ENCODE measurements at regions not wholly inside any gene's neighbourhood (a gene's known extent, or its start where the extent isn't known, plus 50 kb on each side); places are given as distances from the start of the nearest gene placed in this dataset.

DNA sequence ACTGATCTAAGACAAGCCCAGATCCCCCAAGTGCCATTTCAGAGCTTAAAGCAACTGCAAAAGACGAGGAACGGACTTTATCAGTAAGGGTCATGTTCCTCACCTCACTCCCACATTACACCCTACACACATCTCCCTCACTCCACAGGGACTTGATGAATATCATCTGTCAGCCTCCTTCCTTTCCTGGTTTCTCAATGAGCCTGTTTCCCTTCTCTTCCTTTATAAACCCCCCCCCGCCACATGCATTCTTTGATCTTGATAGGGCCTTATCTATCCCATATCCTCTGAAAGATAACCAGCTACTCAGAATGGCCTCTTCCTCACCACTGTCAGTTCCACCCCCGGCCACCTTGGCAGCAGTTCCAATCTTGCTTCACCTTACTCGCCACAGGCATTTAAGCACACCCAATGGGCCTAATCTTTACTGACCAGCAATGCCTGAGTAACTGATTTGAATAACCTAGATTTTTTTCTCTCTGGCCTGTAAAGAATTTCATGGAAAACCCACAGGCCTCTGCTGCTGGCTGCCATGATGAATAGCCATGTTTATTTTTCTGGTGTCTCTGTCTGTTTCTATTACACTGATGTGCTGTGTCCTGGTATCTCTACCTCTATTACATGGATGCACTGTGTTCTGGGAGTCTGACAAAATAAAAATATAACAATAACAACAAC, 138.7 kb downstream of the PHLDA1 start:
- no peak for TF ChIP-seq NFIC (IDR thresholded peaks at IDR 0.05)
- no peak for TF ChIP-seq TEAD4 (IDR thresholded peaks at IDR 0.05)
- no peak for TF ChIP-seq TCF12 (IDR thresholded peaks at IDR 0.05; ENCODE audit: low read depth)

GRCh38 chr12:75891072-75891471, 140.5 kb downstream of the PHLDA1 start:
- no peak for TF ChIP-seq ZBTB7A (IDR thresholded peaks at IDR 0.05; ENCODE audit: low read depth)
- no peak for TF ChIP-seq TAF1 (IDR thresholded peaks at IDR 0.05; ENCODE audit: low read depth)
- no peak for TF ChIP-seq CREB1 (IDR thresholded peaks at IDR 0.05; ENCODE audit: low read depth)
- TF ChIP-seq TCF12 (IDR thresholded peaks at IDR 0.05; ENCODE audit: low read depth) = no peak

- TF ChIP-seq NFIC (IDR thresholded peaks at IDR 0.05) = no peak
- TF ChIP-seq TAF1 (IDR thresholded peaks at IDR 0.05; ENCODE audit: low read depth) = no peak
- TF ChIP-seq TCF12 (IDR thresholded peaks at IDR 0.05; ENCODE audit: low read depth) = no peak
- no peak for TF ChIP-seq EGR1 (IDR thresholded peaks at IDR 0.05)
- no peak for TF ChIP-seq ZBTB7A (IDR thresholded peaks at IDR 0.05; ENCODE audit: low read depth)
- TF ChIP-seq RAD21 (IDR thresholded peaks at IDR 0.05; ENCODE audit: low read depth) = no peak
- no peak for TF ChIP-seq YY1 (IDR thresholded peaks at IDR 0.05; ENCODE audit: low read depth)
- no peak for TF ChIP-seq EP300 (IDR thresholded peaks at IDR 0.05; ENCODE audit: borderline replicate concordance)
- no peak for TF ChIP-seq MAX (IDR thresholded peaks at IDR 0.05)
- TF ChIP-seq TEAD4 (IDR thresholded peaks at IDR 0.05) = no peak
- TF ChIP-seq, protein P1, sequence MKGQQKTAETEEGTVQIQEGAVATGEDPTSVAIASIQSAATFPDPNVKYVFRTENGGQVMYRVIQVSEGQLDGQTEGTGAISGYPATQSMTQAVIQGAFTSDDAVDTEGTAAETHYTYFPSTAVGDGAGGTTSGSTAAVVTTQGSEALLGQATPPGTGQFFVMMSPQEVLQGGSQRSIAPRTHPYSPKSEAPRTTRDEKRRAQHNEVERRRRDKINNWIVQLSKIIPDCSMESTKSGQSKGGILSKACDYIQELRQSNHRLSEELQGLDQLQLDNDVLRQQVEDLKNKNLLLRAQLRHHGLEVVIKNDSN (IDR thresholded peaks at IDR 0.05) = no peak
- TF ChIP-seq, protein P2, sequence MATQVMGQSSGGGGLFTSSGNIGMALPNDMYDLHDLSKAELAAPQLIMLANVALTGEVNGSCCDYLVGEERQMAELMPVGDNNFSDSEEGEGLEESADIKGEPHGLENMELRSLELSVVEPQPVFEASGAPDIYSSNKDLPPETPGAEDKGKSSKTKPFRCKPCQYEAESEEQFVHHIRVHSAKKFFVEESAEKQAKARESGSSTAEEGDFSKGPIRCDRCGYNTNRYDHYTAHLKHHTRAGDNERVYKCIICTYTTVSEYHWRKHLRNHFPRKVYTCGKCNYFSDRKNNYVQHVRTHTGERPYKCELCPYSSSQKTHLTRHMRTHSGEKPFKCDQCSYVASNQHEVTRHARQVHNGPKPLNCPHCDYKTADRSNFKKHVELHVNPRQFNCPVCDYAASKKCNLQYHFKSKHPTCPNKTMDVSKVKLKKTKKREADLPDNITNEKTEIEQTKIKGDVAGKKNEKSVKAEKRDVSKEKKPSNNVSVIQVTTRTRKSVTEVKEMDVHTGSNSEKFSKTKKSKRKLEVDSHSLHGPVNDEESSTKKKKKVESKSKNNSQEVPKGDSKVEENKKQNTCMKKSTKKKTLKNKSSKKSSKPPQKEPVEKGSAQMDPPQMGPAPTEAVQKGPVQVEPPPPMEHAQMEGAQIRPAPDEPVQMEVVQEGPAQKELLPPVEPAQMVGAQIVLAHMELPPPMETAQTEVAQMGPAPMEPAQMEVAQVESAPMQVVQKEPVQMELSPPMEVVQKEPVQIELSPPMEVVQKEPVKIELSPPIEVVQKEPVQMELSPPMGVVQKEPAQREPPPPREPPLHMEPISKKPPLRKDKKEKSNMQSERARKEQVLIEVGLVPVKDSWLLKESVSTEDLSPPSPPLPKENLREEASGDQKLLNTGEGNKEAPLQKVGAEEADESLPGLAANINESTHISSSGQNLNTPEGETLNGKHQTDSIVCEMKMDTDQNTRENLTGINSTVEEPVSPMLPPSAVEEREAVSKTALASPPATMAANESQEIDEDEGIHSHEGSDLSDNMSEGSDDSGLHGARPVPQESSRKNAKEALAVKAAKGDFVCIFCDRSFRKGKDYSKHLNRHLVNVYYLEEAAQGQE (IDR thresholded peaks at IDR 0.05; ENCODE audit: low read depth) = no peak
- TF ChIP-seq CREB1 (IDR thresholded peaks at IDR 0.05; ENCODE audit: low read depth) = no peak
- TF ChIP-seq CEBPB (IDR thresholded peaks at IDR 0.05) = no peak
- no peak for TF ChIP-seq FOXM1 (IDR thresholded peaks at IDR 0.05; ENCODE audit: borderline replicate concordance, low read depth)
These were observed 140.9 kb downstream of the PHLDA1 start for GRCh38 chr12:75890660-75891059.

DNA sequence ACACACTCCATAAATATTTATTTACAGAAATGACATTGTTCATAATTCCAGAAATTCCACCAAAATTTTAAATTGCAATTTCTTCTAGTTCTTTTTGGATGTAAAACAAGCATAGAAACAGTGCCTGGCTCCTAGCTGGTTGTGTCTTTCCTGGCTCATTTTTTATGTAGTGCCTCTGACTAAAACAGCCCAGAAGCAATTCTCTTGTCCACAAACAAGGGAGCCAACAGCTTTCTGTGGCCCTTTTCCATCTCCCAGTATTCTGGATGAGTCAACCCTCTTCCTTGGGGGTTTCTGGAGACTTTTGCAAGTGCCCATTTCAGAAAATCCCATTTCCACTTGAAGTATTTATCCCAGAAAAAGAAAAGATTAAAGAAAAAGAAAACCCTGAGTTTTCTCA, 141.4 kb downstream of the PHLDA1 start:
- TF ChIP-seq TEAD4 (IDR thresholded peaks at IDR 0.05) = no peak
- TF ChIP-seq YY1 (IDR thresholded peaks at IDR 0.05; ENCODE audit: low read depth) = no peak
- TF ChIP-seq, protein P1 (IDR thresholded peaks at IDR 0.05) = no peak
- TF ChIP-seq TAF1 (IDR thresholded peaks at IDR 0.05; ENCODE audit: low read depth) = no peak
- TF ChIP-seq TCF12 (IDR thresholded peaks at IDR 0.05; ENCODE audit: low read depth) = no peak
- TF ChIP-seq NFIC (IDR thresholded peaks at IDR 0.05) = no peak
- no peak for TF ChIP-seq CEBPB (IDR thresholded peaks at IDR 0.05)
- TF ChIP-seq, protein P2 (IDR thresholded peaks at IDR 0.05; ENCODE audit: low read depth) = no peak
- no peak for TF ChIP-seq CREB1 (IDR thresholded peaks at IDR 0.05; ENCODE audit: low read depth)
- no peak for TF ChIP-seq RAD21 (IDR thresholded peaks at IDR 0.05; ENCODE audit: low read depth)

GRCh38 chr12:75888874-75889613, 142.5 kb downstream of the PHLDA1 start:
- TF ChIP-seq TCF12 (IDR thresholded peaks at IDR 0.05; ENCODE audit: low read depth) (no peak), MAX (IDR thresholded peaks at IDR 0.05) (no peak), ZBTB7A (IDR thresholded peaks at IDR 0.05; ENCODE audit: low read depth) (no peak)
- TF ChIP-seq, protein P2 (IDR thresholded peaks at IDR 0.05; ENCODE audit: low read depth) = no peak

Data from Ishikawa (cell line).